HG02885 (cell line): ENCODE measurements at regions not wholly inside any gene's neighbourhood (a gene's known extent, or its start where the extent isn't known, plus 50 kb on each side); places are given as distances from the start of the nearest gene placed in this dataset.
"Not testable (repeated sequence)": the region's sequence is repeated elsewhere in the genome, so short reads cannot be mapped to it uniquely, and the experiment has no call there.

Experiments
- ATAC-seq: cut with Tn5 transposase; IDR thresholded peaks from one replicate; pipeline ENCODE4 v1.9.1; 2021; ENCODE audit warnings: mild to moderate bottlenecking; ENCODE audit not compliant: unreplicated experiment, poor library complexity

- ATAC-seq, result no peak
Measured at GRCh38 chr9:78437806-78438205, 140.9 kb downstream of the PSAT1 start.

GRCh38 chr9:78438211-78438610 lies 141.3 kb downstream of the PSAT1 start:
- ATAC-seq, result no peak

DNA sequence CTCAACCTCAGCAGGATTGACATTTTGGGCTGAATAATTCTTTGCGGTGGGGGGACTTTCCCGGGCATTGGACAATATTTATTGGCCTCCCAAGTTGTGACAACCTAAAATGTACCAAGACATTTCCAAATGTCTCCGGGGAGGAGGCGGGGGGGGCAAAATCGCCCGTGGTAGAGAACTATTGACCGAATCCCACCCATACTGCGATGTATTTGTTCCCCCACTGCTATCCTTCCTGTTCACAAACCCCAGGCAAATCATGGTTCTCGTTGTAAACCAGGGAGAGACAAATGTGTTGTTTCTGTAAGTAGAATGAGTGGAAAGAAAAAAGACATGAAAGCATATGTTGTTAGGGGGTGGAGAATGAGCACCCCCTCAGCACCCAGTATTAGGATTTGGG lies 141.9 kb downstream of the PSAT1 start:
- no peak for ATAC-seq

- ATAC-seq, result peak; percentile 86
Measured at GRCh38 chr9:78439190-78439865, 142.4 kb downstream of the PSAT1 start.

DNA sequence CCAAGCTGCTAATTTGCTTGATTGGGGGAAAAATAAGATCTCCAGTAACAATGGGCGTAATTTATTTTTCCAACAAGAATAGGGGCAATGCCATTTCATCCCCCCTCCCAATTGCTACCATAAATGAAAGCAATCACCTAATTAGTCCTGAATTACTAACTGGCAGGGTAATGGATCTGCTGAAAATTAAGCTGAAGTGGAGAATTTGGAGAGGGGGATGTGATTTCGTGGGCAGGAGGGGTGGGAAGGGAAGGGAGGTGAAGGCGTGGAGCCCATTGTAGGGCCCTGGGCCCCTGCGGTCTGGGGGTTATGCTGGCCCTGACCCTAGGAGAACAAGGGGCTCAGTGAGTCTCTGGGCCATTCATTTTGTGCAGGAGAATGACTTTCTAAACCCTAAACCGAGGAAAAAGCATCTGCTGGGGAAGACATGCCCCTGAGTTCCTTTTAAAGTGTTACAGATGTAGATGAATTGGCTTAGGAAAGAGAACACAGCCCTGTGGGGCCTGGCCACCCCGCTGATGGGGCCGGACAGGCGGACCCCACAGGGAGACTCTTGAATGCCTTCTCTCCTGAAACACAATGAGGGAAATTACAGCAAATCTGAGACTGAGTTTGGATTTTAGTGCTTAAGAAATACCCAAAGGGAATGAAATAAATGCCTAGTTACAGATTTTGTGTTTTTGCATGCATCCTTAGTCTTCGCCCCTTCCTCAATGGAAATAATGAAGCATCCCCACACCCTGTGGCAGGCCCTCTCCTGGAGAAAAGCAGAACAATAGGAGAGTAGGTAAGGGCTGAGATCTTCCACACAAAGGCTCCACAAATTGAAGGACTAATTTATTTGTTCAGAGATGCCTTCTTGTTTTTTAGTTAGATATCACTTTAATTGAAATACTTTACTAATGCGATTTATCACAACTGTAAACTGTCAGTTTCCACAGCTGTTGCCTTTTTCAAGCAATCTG lies 143.2 kb downstream of the PSAT1 start:
- ATAC-seq, result no peak

- no peak for ATAC-seq
Measured at GRCh38 chr9:78441396-78441795, 144.5 kb downstream of the PSAT1 start.

DNA sequence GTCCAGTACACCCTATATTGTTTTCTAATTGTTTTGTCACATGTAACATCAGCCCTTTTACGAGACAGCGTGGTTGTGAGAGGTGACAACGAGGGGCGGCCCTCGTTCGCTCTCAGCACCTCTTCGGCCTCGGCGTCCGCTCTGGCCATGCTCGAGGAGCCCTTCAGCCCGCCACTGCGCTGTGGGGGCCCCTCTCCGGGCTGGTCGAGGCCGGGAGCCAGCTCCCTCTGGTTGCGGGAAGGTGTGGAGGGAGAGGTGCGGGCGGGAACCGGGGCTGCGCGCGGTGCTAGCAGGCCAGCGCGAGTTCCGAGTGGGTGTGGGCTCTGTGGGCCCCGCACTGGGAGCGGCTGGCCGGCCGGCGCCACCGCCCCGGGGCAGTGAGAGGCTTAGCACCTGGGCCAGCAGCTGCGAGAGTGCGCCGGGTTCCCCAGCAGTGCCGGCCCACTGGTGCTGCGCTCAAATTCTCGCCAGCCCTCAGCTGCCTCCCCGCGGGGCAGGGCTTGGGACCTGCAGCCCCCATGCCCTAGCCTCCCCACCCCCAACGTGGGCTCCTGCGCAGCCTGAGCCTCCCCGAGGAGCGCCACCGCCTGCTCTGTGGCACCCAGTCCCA lies 145.0 kb downstream of the PSAT1 start:
- ATAC-seq, result no peak

GRCh38 chr9:78442577-78442976 lies 145.7 kb downstream of the PSAT1 start:
- ATAC-seq, result not testable (repeated sequence)

DNA sequence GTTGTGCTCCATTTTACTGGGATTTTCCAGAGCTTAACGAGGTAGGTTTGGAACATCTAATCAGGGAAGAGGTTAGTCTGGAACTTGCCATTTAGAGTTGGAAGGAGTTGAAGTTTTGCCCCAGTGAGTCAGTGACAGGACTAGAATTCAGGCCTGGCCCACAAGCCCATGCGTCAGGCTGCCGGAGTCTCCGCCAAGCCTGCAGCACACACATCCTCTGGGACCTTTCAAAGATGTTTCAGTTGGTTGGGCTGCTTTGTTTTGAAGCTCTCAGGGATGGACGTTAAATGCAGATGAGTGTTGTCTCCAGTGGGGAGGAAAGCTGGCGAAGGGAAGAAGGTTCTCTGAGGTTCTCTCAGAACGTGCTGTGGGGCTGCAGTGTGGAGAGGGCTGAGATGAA lies 147.0 kb downstream of the PSAT1 start:
- ATAC-seq, result no peak

DNA sequence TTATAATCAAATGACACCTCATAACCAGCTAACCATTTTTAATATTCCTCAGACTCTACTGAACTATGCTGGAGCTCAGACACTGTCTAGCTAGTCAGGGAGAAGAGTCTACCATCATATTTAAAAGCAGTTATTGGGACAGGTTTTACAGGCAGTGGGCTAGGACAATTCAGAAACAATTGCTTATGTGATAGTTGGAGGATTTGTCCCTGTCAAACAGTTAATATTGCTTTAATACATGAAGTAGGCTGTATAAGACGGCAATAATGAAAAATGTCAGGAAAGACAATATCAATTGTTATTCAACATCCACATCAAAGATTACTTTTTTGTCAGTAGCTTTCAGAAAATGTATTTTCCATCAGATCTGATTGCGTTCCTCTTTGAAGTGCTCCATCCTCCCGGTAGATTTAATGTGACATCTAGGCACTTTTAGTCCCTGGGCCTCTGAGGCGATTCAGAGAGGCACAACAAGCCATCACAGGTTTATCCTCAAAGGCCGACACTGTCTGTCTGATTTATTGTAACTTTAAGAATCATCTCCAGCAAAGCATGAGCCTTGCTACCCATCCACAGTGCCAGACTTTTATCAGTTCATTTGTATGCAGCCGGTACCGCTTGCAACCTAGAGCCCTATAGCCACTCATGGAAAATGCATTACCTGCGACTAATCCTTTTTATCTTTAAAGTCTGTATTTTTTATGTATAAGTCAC lies 152.2 kb downstream of the PSAT1 start:
- ATAC-seq, result no peak

DNA sequence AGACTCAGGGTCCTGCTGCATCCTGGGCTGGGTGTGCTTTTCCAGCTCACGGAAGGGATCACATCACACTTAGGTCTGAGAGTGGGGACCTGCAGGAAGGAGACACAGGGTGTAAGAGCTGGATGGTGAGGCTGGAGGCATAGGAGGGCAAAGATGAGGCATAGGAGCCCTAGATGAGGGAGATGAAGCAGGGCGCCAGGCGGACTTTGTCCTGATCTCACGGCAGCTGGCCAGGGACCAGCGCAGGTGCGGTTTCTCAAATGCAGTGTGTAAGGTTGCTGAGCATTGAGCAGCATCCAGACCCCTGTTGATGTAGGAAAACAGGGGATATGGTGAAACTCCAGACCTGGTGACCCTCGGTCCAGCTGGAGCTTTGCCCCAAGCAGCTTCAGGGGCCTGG lies 156.5 kb downstream of the PSAT1 start:
- no peak for ATAC-seq

GRCh38 chr9:78462611-78463010 lies 165.7 kb downstream of the PSAT1 start:
- no peak for ATAC-seq

- no peak for ATAC-seq
Measured at GRCh38 chr9:78463750-78464149, 166.8 kb downstream of the PSAT1 start.

DNA sequence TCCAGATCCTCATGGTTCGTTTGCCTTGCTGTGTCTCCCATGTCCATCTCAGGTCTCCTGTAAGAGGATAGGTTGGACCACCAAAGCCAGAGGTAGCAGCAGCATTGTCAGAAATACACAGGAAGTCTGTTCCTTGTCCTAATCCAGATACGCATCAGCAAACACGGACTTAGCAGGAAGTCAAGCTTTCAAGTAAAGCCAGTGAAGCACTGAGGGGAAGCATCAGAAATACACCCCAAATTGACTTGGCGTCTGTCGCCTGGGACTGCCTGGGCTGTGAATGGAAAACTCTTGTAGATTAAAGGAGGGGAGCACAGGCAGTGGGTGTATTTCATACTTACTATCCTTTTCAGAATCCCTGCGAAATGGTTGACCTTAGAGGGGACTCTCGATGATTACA lies 171.3 kb downstream of the PSAT1 start:
- no peak for ATAC-seq

GRCh38 chr9:78468974-78469576 lies 172.2 kb downstream of the PSAT1 start:
- ATAC-seq, result no peak

DNA sequence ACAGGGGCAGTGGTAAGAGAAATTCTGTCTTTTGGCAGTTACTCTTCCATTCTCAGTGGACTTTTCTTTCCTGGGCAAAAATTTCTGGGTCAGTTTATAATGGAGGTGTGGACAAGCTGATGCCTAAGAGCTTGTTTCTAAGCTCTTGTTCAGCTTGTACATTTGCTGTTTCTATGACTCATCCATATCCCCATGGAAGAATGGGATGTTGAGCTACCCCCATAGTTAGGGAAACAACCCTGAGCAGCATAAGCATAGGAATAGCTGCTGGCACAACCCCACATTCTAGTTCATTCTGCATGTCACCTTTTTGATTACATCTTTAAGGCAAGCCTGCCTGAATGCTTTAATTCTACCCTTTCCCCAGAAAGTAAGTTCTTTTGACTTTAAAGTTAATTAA lies 173.3 kb downstream of the PSAT1 start:
- ATAC-seq, result no peak

DNA sequence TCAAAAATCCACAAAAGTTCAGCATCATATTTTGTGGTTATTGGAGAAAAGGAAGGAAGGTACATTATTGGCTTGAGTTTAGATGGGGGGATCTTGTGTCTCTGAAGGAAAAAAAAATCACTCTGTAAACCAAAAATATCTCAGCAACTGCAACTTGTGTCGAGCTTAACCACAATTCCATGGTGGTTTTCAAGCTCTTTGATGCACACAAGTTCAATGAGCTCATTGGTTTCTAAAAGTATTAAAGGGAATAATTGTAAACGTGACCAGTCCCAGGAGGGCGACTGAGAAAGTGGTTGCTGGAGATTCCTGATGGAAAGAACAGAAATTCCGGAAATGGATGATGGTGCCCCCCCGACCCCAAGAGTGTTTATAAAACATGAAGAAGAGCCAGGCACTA lies 173.8 kb downstream of the PSAT1 start:
- no peak for ATAC-seq

DNA sequence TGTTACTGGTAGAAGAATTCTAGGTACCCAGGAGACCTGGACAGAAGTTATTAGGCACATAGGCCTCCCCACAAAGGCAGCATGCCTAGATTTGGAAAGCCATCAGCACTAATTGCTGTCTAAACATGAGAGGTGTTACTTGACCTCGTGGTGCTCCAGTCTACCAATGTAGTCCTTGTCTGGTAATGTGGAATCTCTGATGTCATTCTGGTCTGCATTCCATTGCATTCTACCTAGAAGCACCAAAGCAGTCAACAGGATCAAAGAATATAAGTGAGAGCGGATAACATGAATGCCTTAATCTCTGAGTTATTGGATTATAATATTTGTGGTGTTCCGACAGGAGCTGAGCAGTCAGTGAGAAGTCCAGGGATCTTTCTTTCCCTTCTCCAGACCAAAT lies 175.2 kb downstream of the PSAT1 start:
- no peak for ATAC-seq

DNA sequence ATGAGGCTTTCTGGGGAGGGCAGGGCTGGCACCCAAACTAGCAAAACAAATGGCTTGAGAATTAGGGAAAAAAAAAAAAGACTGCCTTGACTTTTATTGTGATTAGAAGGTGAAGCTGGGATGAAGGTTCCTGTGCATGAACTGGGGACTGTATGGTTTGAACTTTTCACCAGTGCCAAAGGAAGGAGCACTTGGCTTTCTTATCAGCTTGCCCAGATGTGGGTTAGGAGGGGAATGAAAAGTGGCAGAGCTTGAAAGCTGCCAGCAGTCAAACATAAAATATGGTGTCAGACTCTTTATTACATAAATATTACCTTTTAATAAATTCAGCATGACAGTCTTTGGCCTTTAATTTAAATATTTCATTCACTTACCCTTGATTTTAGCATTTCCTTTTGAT lies 182.5 kb downstream of the PSAT1 start:
- ATAC-seq, result no peak

DNA sequence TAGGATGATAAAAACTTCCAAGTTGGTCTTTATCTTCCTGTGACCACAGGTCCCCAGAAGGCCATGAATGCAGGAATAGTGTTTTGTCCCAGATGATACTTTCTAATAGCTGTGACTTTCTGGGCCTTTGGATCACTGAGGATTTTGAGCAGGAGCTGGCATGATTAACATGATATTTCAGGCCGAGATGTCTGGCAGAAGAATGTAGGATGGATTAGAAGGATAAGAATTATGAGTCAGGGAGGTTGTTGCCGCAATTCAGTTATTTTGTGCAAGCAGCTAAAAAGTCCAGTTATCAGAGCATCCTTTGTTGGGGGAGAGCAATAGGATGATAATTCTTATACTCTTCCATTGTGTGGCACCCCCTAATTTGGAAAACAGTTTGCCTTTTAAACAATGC lies 189.7 kb downstream of the PSAT1 start:
- no peak for ATAC-seq
